Uterus (tissue), 3 donors: ENCODE measurements at regions not wholly inside any gene's neighbourhood (a gene's known extent, or its start where the extent isn't known, plus 50 kb on each side); places are given as distances from the start of the nearest gene placed in this dataset.

Source experiments
- DNase-seq, 2 donors: peaks; one replicate each; pipeline ENCODE4 v3.0.0-alpha.2; 2019 to 2020
- H3K27ac ChIP-seq, 2 donors: fragments of 200-600 bp; sonication (generic); 1 replicate in 1 of 2; 2 replicates in 1 of 2; pipeline ENCODE4 v1.5.1; 2016 to 2018
- H3K27me3 ChIP-seq, 2 donors: fragments of 200-600 bp; sonication (generic); one replicate each; pipeline ENCODE4 v1.5.1; 2018 to 2019; ENCODE audit warnings: control low read depth in 1 of 2
- H3K36me3 ChIP-seq, 2 donors: fragments of 200-600 bp; sonication (generic); one replicate each; pipeline ENCODE4 v1.5.1; 2019; ENCODE audit warnings: control low read depth in 1 of 2
- H3K4me1 ChIP-seq, 2 donors: fragments of 200-600 bp; sonication (generic); one replicate each; pipeline ENCODE4 v1.5.1; 2018 to 2019; ENCODE audit warnings: control low read depth in 1 of 2
- H3K4me3 ChIP-seq, 2 donors: fragments of 200-600 bp; sonication (generic); 1 replicate in 1 of 2; 2 replicates in 1 of 2; pipeline ENCODE4 v1.5.1; 2018 to 2019; ENCODE audit warnings: mild to moderate bottlenecking in 1 of 2
- H3K9me3 ChIP-seq, 2 donors: fragments of 200-600 bp; sonication (generic); one replicate each; pipeline ENCODE4 v1.5.1; 2019; ENCODE audit warnings: control low read depth in 1 of 2
- CTCF ChIP-seq, 4 experiments: fragments of 200-600 bp in 2 of 4; fragments of 450-650 bp in 2 of 4; sonication (generic) in 2 of 4; IDR thresholded peaks; one replicate each; pipeline ENCODE4 v1.5.1; 2016 to 2019; ENCODE audit warnings: antibody characterized with exemption in 4 of 4, mild to moderate bottlenecking in 2 of 4, moderate library complexity in 1 of 4
- POLR2A ChIP-seq, 2 donors: fragments of 450-650 bp; IDR thresholded peaks; one replicate each; pipeline ENCODE4 v1.6.1; 2016; ENCODE audit warnings: antibody characterized with exemption in 2 of 2, mild to moderate bottlenecking in 1 of 2, moderate library complexity in 1 of 2
- intact Hi-C: fragments of 100-400 bp; cut with DNase I; formaldehyde crosslinking; loops from one replicate; pipeline ENCODE4 v1.15.1; 2023; ENCODE audit warnings: low total_unique reads
- donor health status: DM: yes; HTN: yes; CAD: no.

- Histone ChIP-seq H3K4me1 (no peaks in the 10 kb centered on the region), H3K27ac (no peak overlapping the region), H3K27me3 (no peaks in the 10 kb centered on the region), H3K4me3 (no peak overlapping the region), H3K36me3 (no peaks in the 10 kb centered on the region), H3K9me3 (no peaks in the 10 kb centered on the region)
- intact Hi-C loops: no loop called here
- no peak for DNase-seq
- TF ChIP-seq CTCF (IDR thresholded peaks at IDR 0.05) (no peak), POLR2A (IDR thresholded peaks at IDR 0.05) (no peak)
These were observed 360.6 kb downstream of the MTRR start for GRCh38 chr5:8229551-8229950.

GRCh38 chr5:8230868-8231267 lies 361.9 kb downstream of the MTRR start:
- H3K27me3 ChIP-seq: no peaks in the 10 kb centered on the region
- DNase-seq: no peak
- TF ChIP-seq POLR2A (IDR thresholded peaks at IDR 0.05): no peak
- TF ChIP-seq CTCF (IDR thresholded peaks at IDR 0.05): no peak
- intact Hi-C loops: no loop called here
- no peaks in the 10 kb centered on the region for H3K9me3 ChIP-seq
- H3K4me3 ChIP-seq: no peak overlapping the region
- no peak overlapping the region for H3K27ac ChIP-seq
- H3K36me3 ChIP-seq: no peaks in the 10 kb centered on the region
- no peaks in the 10 kb centered on the region for H3K4me1 ChIP-seq

- Histone ChIP-seq H3K27ac (no peak overlapping the region), H3K36me3 (no peaks in the 10 kb centered on the region), H3K27me3 (no peaks in the 10 kb centered on the region), H3K4me1 (no peaks in the 10 kb centered on the region), H3K4me3 (no peak overlapping the region), H3K9me3 (no peaks in the 10 kb centered on the region)
- intact Hi-C loops: no loop called here
- no peak for DNase-seq
- TF ChIP-seq POLR2A (IDR thresholded peaks at IDR 0.05) (no peak), CTCF (IDR thresholded peaks at IDR 0.05) (no peak)
These were observed 364.5 kb downstream of the MTRR start for GRCh38 chr5:8233479-8233878.

- H3K27ac ChIP-seq: no peak overlapping the region
- H3K36me3 ChIP-seq: no peaks in the 10 kb centered on the region
- no peaks in the 10 kb centered on the region for H3K9me3 ChIP-seq
- no peak for TF ChIP-seq POLR2A (IDR thresholded peaks at IDR 0.05)
- no peak for TF ChIP-seq CTCF (IDR thresholded peaks at IDR 0.05)
- intact Hi-C loops: no loop called here
- H3K4me1 ChIP-seq: no peaks in the 10 kb centered on the region
- no peaks in the 10 kb centered on the region for H3K27me3 ChIP-seq
- no peak overlapping the region for H3K4me3 ChIP-seq
- no peak for DNase-seq
These were observed 365.3 kb downstream of the MTRR start for GRCh38 chr5:8234179-8234770.

GRCh38 chr5:8238080-8238479 lies 369.1 kb downstream of the MTRR start:
- intact Hi-C loops: no loop called here
- H3K4me3 ChIP-seq: no peak overlapping the region
- H3K27ac ChIP-seq: no peak overlapping the region

More at GRCh38 chr5:8238080-8238479, 369.1 kb downstream of the MTRR start:
- no peaks in the 10 kb centered on the region for H3K4me1 ChIP-seq
- H3K36me3 ChIP-seq: no peaks in the 10 kb centered on the region
- no peaks in the 10 kb centered on the region for H3K27me3 ChIP-seq
- no peaks in the 10 kb centered on the region for H3K9me3 ChIP-seq
- TF ChIP-seq POLR2A (IDR thresholded peaks at IDR 0.05) (no peak), CTCF (IDR thresholded peaks at IDR 0.05) (no peak)
- DNase-seq: no peak
